ENCODE measurements at regions not wholly inside any gene's neighbourhood (a gene's known extent, or its start where the extent isn't known, plus 50 kb on each side); places are given as distances from the start of the nearest gene placed in this dataset.

DNA sequence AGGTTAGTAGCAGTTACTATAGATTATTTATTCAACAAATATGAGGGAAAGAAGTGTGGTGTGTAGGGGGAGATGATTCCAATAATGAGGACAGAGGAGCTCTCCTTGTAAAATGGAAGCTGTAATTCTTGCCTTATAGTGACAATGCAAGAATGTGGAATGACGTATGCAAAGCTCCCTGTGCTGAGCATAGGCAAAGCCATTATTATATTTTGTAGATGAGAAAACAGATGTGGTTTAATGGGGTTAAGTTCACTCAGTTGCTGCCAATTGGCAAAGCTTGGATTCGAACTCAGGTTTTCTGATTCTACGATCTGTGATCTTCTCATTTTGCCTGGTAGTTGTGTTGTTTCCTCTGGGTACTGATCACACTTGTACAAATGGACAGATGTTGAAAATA, 153.3 kb downstream of the LSMEM1 start:
- no peak overlapping the region for H3K4me3 ChIP-seq
- 79% methylated on average over 3 of the region's 3 CpGs for WGBS
- H3K9me3 ChIP-seq = no peaks in the 10 kb centered on the region
- H3K27me3 ChIP-seq = no peaks in the 10 kb centered on the region
- TF ChIP-seq POLR2AphosphoS5 (IDR thresholded peaks at IDR 0.05) (no peak), EP300 (IDR thresholded peaks at IDR 0.05) (no peak), POLR2A (IDR thresholded peaks at IDR 0.05) (no peak)
- TF ChIP-seq, protein P1, sequence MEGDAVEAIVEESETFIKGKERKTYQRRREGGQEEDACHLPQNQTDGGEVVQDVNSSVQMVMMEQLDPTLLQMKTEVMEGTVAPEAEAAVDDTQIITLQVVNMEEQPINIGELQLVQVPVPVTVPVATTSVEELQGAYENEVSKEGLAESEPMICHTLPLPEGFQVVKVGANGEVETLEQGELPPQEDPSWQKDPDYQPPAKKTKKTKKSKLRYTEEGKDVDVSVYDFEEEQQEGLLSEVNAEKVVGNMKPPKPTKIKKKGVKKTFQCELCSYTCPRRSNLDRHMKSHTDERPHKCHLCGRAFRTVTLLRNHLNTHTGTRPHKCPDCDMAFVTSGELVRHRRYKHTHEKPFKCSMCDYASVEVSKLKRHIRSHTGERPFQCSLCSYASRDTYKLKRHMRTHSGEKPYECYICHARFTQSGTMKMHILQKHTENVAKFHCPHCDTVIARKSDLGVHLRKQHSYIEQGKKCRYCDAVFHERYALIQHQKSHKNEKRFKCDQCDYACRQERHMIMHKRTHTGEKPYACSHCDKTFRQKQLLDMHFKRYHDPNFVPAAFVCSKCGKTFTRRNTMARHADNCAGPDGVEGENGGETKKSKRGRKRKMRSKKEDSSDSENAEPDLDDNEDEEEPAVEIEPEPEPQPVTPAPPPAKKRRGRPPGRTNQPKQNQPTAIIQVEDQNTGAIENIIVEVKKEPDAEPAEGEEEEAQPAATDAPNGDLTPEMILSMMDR (IDR thresholded peaks at IDR 0.05) = no peak
- H3K4me1 ChIP-seq = no peaks in the 10 kb centered on the region
- no peak overlapping the region for H3K27ac ChIP-seq
- DNase-seq (ENCODE audit: low spot score in 2 of 2) = no peak
- no peaks in the 10 kb centered on the region for H3K36me3 ChIP-seq

DNA sequence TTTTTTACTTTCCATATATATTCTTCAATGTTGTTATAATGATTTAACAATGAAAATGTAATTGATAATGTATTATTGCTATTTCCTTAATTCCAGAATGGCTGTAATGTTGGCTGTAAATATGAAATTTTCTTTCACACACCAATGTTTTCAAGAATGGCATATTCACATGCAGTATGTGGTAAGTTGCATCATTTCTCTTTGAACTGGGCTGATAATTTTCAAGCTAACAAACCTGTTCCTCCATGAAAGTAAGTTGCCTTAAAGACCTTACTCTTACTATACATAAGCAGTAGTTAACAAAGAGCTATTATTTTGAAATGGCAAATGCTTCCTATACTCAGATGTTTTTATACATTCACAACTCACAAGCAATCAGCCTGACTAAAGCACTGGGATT, 154.5 kb downstream of the TMEM168 start:
- no peak for DNase-seq (ENCODE audit: low spot score in 2 of 2)
- Histone ChIP-seq H3K36me3 (no peaks in the 10 kb centered on the region), H3K4me1 (no peaks in the 10 kb centered on the region), H3K9me3 (no peaks in the 10 kb centered on the region), H3K27ac (no peak overlapping the region), H3K27me3 (no peaks in the 10 kb centered on the region), H3K4me3 (no peak overlapping the region)
- TF ChIP-seq EP300 (IDR thresholded peaks at IDR 0.05) (no peak), POLR2AphosphoS5 (IDR thresholded peaks at IDR 0.05) (no peak), POLR2A (IDR thresholded peaks at IDR 0.05) (no peak)
- TF ChIP-seq, protein P1 (IDR thresholded peaks at IDR 0.05) = no peak

- H3K4me3 ChIP-seq = no peak overlapping the region
- no peaks in the 10 kb centered on the region for H3K27me3 ChIP-seq
- no peak for TF ChIP-seq EP300 (IDR thresholded peaks at IDR 0.05)
- no peak for TF ChIP-seq POLR2AphosphoS5 (IDR thresholded peaks at IDR 0.05)
- TF ChIP-seq, protein P1 (IDR thresholded peaks at IDR 0.05) = no peak
- TF ChIP-seq POLR2A (IDR thresholded peaks at IDR 0.05) = no peak
- DNase-seq (ENCODE audit: low spot score in 2 of 2) = no peak
- H3K4me1 ChIP-seq = no peaks in the 10 kb centered on the region
- H3K27ac ChIP-seq = no peak overlapping the region
- H3K9me3 ChIP-seq = peaks cover 7% of the 10 kb centered on the region
- 91% methylated on average over 2 of the region's 2 CpGs for WGBS
- no peaks in the 10 kb centered on the region for H3K36me3 ChIP-seq
Measured at GRCh38 chr7:112638675-112639400, 151.4 kb downstream of the TMEM168 start.

- Histone ChIP-seq H3K36me3 (no peaks in the 10 kb centered on the region), H3K4me1 (no peaks in the 10 kb centered on the region)
- WGBS = 66% methylated on average over 1 of the region's 1 CpG
Measured at GRCh38 chr7:112640685-112641084, 149.5 kb downstream of the TMEM168 start.

DNA sequence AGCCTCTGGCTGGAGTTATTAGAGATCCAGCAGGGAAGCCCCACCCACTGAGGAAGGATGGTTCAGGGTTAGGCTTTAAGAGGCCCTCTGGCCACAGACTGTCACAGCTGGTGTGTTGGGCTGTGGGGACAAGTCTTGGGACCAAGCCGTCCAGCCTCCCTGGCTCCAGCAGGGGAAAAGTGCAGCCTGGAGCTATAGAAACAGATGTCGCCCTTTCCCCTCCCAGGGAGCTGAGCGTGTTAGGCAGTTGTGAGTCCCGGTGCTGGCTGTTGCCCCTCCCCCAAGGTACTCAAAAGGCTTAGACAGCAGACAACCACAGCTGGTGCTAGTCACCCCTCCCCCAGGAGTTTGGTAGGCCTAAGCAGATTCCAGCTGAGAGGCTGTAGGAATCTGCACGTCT, 143.4 kb downstream of the TMEM168 start:
- TF ChIP-seq EP300 (IDR thresholded peaks at IDR 0.05) (no peak), POLR2A (IDR thresholded peaks at IDR 0.05) (no peak), POLR2AphosphoS5 (IDR thresholded peaks at IDR 0.05) (no peak)
- TF ChIP-seq, protein P1 (IDR thresholded peaks at IDR 0.05) = no peak
- Histone ChIP-seq H3K27me3 (no peaks in the 10 kb centered on the region), H3K9me3 (peaks cover 18% of the 10 kb centered on the region), H3K36me3 (no peaks in the 10 kb centered on the region), H3K4me3 (no peak overlapping the region), H3K27ac (no peak overlapping the region), H3K4me1 (no peaks in the 10 kb centered on the region)
- DNase-seq (ENCODE audit: low spot score in 2 of 2) = no peak
- 80% methylated on average over 1 of the region's 5 CpGs for whole genome bisulfite sequencing

More at GRCh38 chr7:112640685-112641084, 149.5 kb downstream of the TMEM168 start:
- no peak for DNase-seq (ENCODE audit: low spot score in 2 of 2)
- H3K4me3 ChIP-seq = no peak overlapping the region
- no peak overlapping the region for H3K27ac ChIP-seq
- peaks cover 7% of the 10 kb centered on the region for H3K9me3 ChIP-seq
- no peak for TF ChIP-seq POLR2AphosphoS5 (IDR thresholded peaks at IDR 0.05)
- no peak for TF ChIP-seq POLR2A (IDR thresholded peaks at IDR 0.05)
- TF ChIP-seq EP300 (IDR thresholded peaks at IDR 0.05) = no peak
- TF ChIP-seq, protein P1 (IDR thresholded peaks at IDR 0.05) = no peak
- no peaks in the 10 kb centered on the region for H3K27me3 ChIP-seq

Measured in suprapubic skin (tissue), 4 donors.